HG03571 (cell line): ENCODE measurements at regions not wholly inside any gene's neighbourhood (a gene's known extent, or its start where the extent isn't known, plus 50 kb on each side); places are given as distances from the start of the nearest gene placed in this dataset.
"Not testable (repeated sequence)": the region's sequence is repeated elsewhere in the genome, so short reads cannot be mapped to it uniquely, and the experiment has no call there.

ENCODE experiments used
- ATAC-seq: cut with Tn5 transposase; IDR thresholded peaks from one replicate; pipeline ENCODE4 v1.9.1; 2021; ENCODE audit not compliant: unreplicated experiment

- ATAC-seq, result no peak
Measured at GRCh38 chr5:15384581-15384980, 115.4 kb upstream of the FBXL7 start.

GRCh38 chr5:15384176-15384575 is 115.8 kb upstream of the FBXL7 start:
- ATAC-seq, result no peak

- ATAC-seq, result no peak
Measured at GRCh38 chr5:15383469-15383868, 116.5 kb upstream of the FBXL7 start.

- ATAC-seq, result no peak
Measured at GRCh38 chr5:15383021-15383420, 117.0 kb upstream of the FBXL7 start.

GRCh38 chr5:15377573-15378340 is 122.2 kb upstream of the FBXL7 start:
- no peak for ATAC-seq

GRCh38 chr5:15376803-15377202 is 123.2 kb upstream of the FBXL7 start:
- no peak for ATAC-seq

GRCh38 chr5:15376088-15376487 is 123.9 kb upstream of the FBXL7 start:
- ATAC-seq, result no peak

GRCh38 chr5:15375559-15375958 is 124.4 kb upstream of the FBXL7 start:
- ATAC-seq, result no peak

- ATAC-seq, result no peak
Measured at GRCh38 chr5:15374886-15375285, 125.1 kb upstream of the FBXL7 start.

GRCh38 chr5:15373151-15373550 is 126.8 kb upstream of the FBXL7 start:
- ATAC-seq, result no peak

- no peak for ATAC-seq
Measured at GRCh38 chr5:15371184-15371583, 128.8 kb upstream of the FBXL7 start.

GRCh38 chr5:15368835-15369234 is 131.1 kb upstream of the FBXL7 start:
- no peak for ATAC-seq

GRCh38 chr5:15367489-15367888 is 132.5 kb upstream of the FBXL7 start:
- ATAC-seq, result no peak

- ATAC-seq, result no peak
Measured at GRCh38 chr5:15366676-15367391, 133.1 kb upstream of the FBXL7 start.

- ATAC-seq, result no peak
Measured at GRCh38 chr5:15365070-15365469, 134.9 kb upstream of the FBXL7 start.

- ATAC-seq, result no peak
Measured at GRCh38 chr5:15363601-15364000, 136.4 kb upstream of the FBXL7 start.

GRCh38 chr5:15357092-15357453 is 142.9 kb upstream of the FBXL7 start:
- ATAC-seq, result not testable (repeated sequence)

GRCh38 chr5:15356308-15357091 is 143.5 kb upstream of the FBXL7 start:
- ATAC-seq, result not testable (repeated sequence)

- ATAC-seq, result no peak
Measured at GRCh38 chr5:15354021-15354420, 146.0 kb upstream of the FBXL7 start.

GRCh38 chr5:15353086-15353645 is 146.8 kb upstream of the FBXL7 start:
- no peak for ATAC-seq

- no peak for ATAC-seq
Measured at GRCh38 chr5:15350614-15351013, 149.4 kb upstream of the FBXL7 start.
